Liver (tissue), 8 donors: ENCODE measurements at regions not wholly inside any gene's neighbourhood (a gene's known extent, or its start where the extent isn't known, plus 50 kb on each side); places are given as distances from the start of the nearest gene placed in this dataset.

ENCODE experiments used
- DNase-seq: peaks from one replicate; pipeline ENCODE4 v3.0.0-alpha.2; 2017; ENCODE audit warnings: low spot score
- H3K27ac ChIP-seq, 2 donors: one replicate each; pipeline ENCODE4 v1.7.0; 2013; ENCODE audit warnings: inconsistent platforms in 2 of 2, low read length in 2 of 2, control low read depth in 1 of 2, low read depth in 1 of 2, mild to moderate bottlenecking in 1 of 2
- H3K27me3 ChIP-seq, 4 donors: one replicate each; pipeline versions ENCODE4 v1.6.1 to v1.7.0; 2013; ENCODE audit warnings: low read length in 3 of 4, inconsistent platforms in 1 of 4, mild to moderate bottlenecking in 1 of 4, moderate library complexity in 1 of 4; ENCODE audit not compliant: control insufficient read depth in 4 of 4, insufficient read depth in 4 of 4
- H3K36me3 ChIP-seq, 4 donors: one replicate each; pipeline versions ENCODE4 v1.6.1 to v1.7.0; 2013; ENCODE audit warnings: low read length in 3 of 4, mild to moderate bottlenecking in 3 of 4, low read depth in 1 of 4, moderate library complexity in 1 of 4; ENCODE audit not compliant: control insufficient read depth in 4 of 4, insufficient read depth in 3 of 4
- H3K4me1 ChIP-seq, 4 donors: one replicate each; pipeline versions ENCODE4 v1.6.1 to v1.7.0; 2013; ENCODE audit warnings: low read length in 3 of 4, mild to moderate bottlenecking in 3 of 4, moderate library complexity in 1 of 4; ENCODE audit not compliant: control insufficient read depth in 4 of 4, insufficient read depth in 4 of 4
- H3K4me3 ChIP-seq, 3 donors: one replicate each; pipeline versions ENCODE4 v1.6.1 to v1.7.0; 2013; ENCODE audit warnings: low read length in 3 of 3, control low read depth in 1 of 3, low read depth in 1 of 3, mild to moderate bottlenecking in 1 of 3
- H3K9ac ChIP-seq, 2 donors: one replicate each; pipeline ENCODE4 v1.7.0; 2013; ENCODE audit warnings: low read length in 2 of 2, mild to moderate bottlenecking in 2 of 2, moderate library complexity in 2 of 2, control low read depth in 1 of 2, low read depth in 1 of 2
- H3K9me3 ChIP-seq, 4 donors: one replicate each; pipeline versions ENCODE4 v1.6.1 to v1.7.0; 2013; ENCODE audit warnings: low read length in 3 of 4; ENCODE audit not compliant: control insufficient read depth in 4 of 4
- CTCF ChIP-seq: fragments of 150-350 bp; IDR thresholded peaks from 2 replicates; pipeline ENCODE4 v1.5.1; 2017; ENCODE audit warnings: improper control_type of control experiment, low read depth, low read length; ENCODE audit not compliant: missing input control
- EGR1 ChIP-seq, 2 donors: IDR thresholded peaks; 2 replicates each; pipeline ENCODE4 v1.6.1; 2016 to 2018; ENCODE audit warnings: antibody characterized with exemption in 2 of 2, low read depth in 2 of 2
- FOXA1 ChIP-seq: IDR thresholded peaks from 2 replicates; pipeline ENCODE4 v1.6.1; 2016; ENCODE audit warnings: antibody characterized with exemption
- FOXA2 ChIP-seq: IDR thresholded peaks from 2 replicates; pipeline ENCODE4 v1.6.1; 2016; ENCODE audit warnings: antibody characterized with exemption
- GABPA ChIP-seq, 2 donors: IDR thresholded peaks in 1 of 2; conservative IDR thresholded peaks in 1 of 2; 2 replicates each; pipeline ENCODE4 v1.6.1; 2016; ENCODE audit warnings: antibody characterized with exemption in 2 of 2, mild to moderate bottlenecking in 1 of 2, moderate library complexity in 1 of 2
- HNF4A ChIP-seq, 2 donors: conservative IDR thresholded peaks; 2 replicates each; pipeline ENCODE4 v1.6.1; 2016; ENCODE audit warnings: antibody characterized with exemption in 2 of 2, mild to moderate bottlenecking in 2 of 2
- HNF4G ChIP-seq: IDR thresholded peaks from 2 replicates; pipeline ENCODE4 v1.6.1; 2016; ENCODE audit warnings: antibody characterized with exemption
- JUND ChIP-seq, 2 donors: IDR thresholded peaks; 2 replicates each; pipeline ENCODE4 v1.6.1; 2016; ENCODE audit warnings: antibody characterized with exemption in 2 of 2
- RAD21 ChIP-seq, 2 donors: IDR thresholded peaks; 2 replicates each; pipeline ENCODE4 v1.6.1; 2016; ENCODE audit warnings: antibody characterized with exemption in 2 of 2, mild to moderate bottlenecking in 2 of 2
- REST ChIP-seq: IDR thresholded peaks from 2 replicates; pipeline ENCODE4 v1.6.1; 2016; ENCODE audit warnings: antibody characterized with exemption, mild to moderate bottlenecking
- RXRA ChIP-seq, 2 donors: IDR thresholded peaks; 2 replicates each; pipeline ENCODE4 v1.6.1; 2017 to 2018; ENCODE audit warnings: antibody characterized with exemption in 2 of 2, mild to moderate bottlenecking in 1 of 2
- SP1 ChIP-seq: IDR thresholded peaks from 2 replicates; pipeline ENCODE4 v1.6.1; 2018; ENCODE audit warnings: antibody characterized with exemption, mild to moderate bottlenecking
- YY1 ChIP-seq: IDR thresholded peaks from 2 replicates; pipeline ENCODE4 v1.6.1; 2016; ENCODE audit warnings: antibody characterized with exemption, mild to moderate bottlenecking
- WGBS: extraction: QIAGEN DNeasy Blood & Tissue Kit; methylation state at CpG from one replicate; pipeline ENCODE4 v1.1.7; 2013; 5-methylcytosine and 5-hydroxymethylcytosine counted together
- TF ChIP-seq, protein P1 (sequence below): IDR thresholded peaks from 2 replicates; pipeline ENCODE4 v1.6.1; 2016; ENCODE audit warnings: antibody characterized with exemption
- donor health status: healthy.
- donor health status: healthy.
- donor health status: healthy.
- donor health status: healthy.
- donor health status: healthy.

GRCh38 chr3:157769378-157769777 lies 266.2 kb upstream of the VEPH1 start (continued):
- TF ChIP-seq RAD21 (IDR thresholded peaks at IDR 0.05), result no peak
- no peak for TF ChIP-seq HNF4G
- no peak for TF ChIP-seq RXRA (IDR thresholded peaks at IDR 0.05)
- no peak for TF ChIP-seq EGR1 (IDR thresholded peaks at IDR 0.05; ENCODE audit: low read depth in 2 of 2)
- TF ChIP-seq YY1, result no peak
- TF ChIP-seq HNF4A (conservative IDR thresholded peaks at IDR 0.05), result no peak
- no peak for TF ChIP-seq GABPA (IDR thresholded peaks at IDR 0.05 in 1 of 2, conservative IDR thresholded peaks at IDR 0.05 in 1 of 2)
- TF ChIP-seq FOXA1, result no peak
- no peak for TF ChIP-seq JUND (IDR thresholded peaks at IDR 0.05)
- TF ChIP-seq SP1, result no peak

DNA sequence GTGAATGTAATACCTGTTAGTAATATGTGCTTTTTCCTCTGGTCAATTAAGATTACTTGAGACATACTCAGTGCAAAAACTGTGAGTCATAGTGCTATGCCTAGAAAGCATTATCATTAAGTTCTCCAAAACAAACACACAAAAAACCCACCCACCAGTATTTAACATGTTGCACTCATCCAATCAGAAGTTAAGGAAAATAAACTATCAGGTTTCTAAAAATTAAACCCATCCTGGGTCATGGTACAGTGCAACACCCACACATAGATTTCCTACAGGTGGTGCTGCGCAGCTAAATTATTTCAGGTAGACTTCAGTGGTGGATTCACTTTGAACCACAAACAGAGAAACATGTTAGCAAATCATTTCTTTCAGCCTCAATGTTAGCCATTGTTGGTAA lies 264.4 kb upstream of the VEPH1 start:
- no peaks in the 10 kb centered on the region for H3K4me1 ChIP-seq
- H3K9ac ChIP-seq, result no peak overlapping the region
- H3K36me3 ChIP-seq, result no peaks in the 10 kb centered on the region
- no peak for DNase-seq
- H3K27ac ChIP-seq, result no peak overlapping the region
- no peak overlapping the region for H3K4me3 ChIP-seq
- no peak for TF ChIP-seq YY1
- no peak for TF ChIP-seq HNF4A (conservative IDR thresholded peaks at IDR 0.05)
- TF ChIP-seq JUND (IDR thresholded peaks at IDR 0.05), result no peak
- TF ChIP-seq RAD21 (IDR thresholded peaks at IDR 0.05), result peak in 1 of 2 donors; percentile 67
- 95% methylated on average over 1 of the region's 1 CpG for WGBS
- H3K27me3 ChIP-seq, result no peaks in the 10 kb centered on the region
- H3K9me3 ChIP-seq, result no peaks in the 10 kb centered on the region

- Histone ChIP-seq H3K4me3 (no peak overlapping the region), H3K27ac (no peak overlapping the region), H3K9ac (no peak overlapping the region), H3K9me3 (no peaks in the 10 kb centered on the region), H3K4me1 (no peaks in the 10 kb centered on the region), H3K36me3 (no peaks in the 10 kb centered on the region), H3K27me3 (no peaks in the 10 kb centered on the region)
- TF ChIP-seq RXRA (IDR thresholded peaks at IDR 0.05), result no peak
- no peak for TF ChIP-seq EGR1 (IDR thresholded peaks at IDR 0.05; ENCODE audit: low read depth in 2 of 2)
- TF ChIP-seq SP1, result no peak
- TF ChIP-seq HNF4G, result no peak
- TF ChIP-seq JUND (IDR thresholded peaks at IDR 0.05), result no peak
- TF ChIP-seq FOXA2, result no peak
- no peak for TF ChIP-seq REST
- TF ChIP-seq, protein P1, sequence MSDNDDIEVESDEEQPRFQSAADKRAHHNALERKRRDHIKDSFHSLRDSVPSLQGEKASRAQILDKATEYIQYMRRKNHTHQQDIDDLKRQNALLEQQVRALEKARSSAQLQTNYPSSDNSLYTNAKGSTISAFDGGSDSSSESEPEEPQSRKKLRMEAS, result no peak
- TF ChIP-seq FOXA1, result no peak
- no peak for TF ChIP-seq HNF4A (conservative IDR thresholded peaks at IDR 0.05)
- TF ChIP-seq CTCF, result no peak
- DNase-seq, result no peak
These were observed 260.4 kb upstream of the VEPH1 start for GRCh38 chr3:157763644-157764043.
